H1 (cell line): ENCODE measurements at regions not wholly inside any gene's neighbourhood (a gene's known extent, or its start where the extent isn't known, plus 50 kb on each side); places are given as distances from the start of the nearest gene placed in this dataset.

Experiments used
- CTCF ChIA-PET: fragments of 300-600 bp; sonication (Branson Sonifier 250); formaldehyde crosslinking; loops from one replicate; lab custom pipeline; 2021; ENCODE audit not compliant: partially characterized antibody; lab: Charles Lee
- POLR2A ChIA-PET: fragments of 300-600 bp; sonication (Branson Sonifier 250); formaldehyde crosslinking; loops from one replicate; lab custom pipeline; 2021; ENCODE audit warnings: inconsistent platforms; ENCODE audit not compliant: partially characterized antibody; lab: Charles Lee
- DNase-seq, 2 experiments: peaks; one replicate each; pipeline versions ENCODE4 v3.0.0 to v3.0.0-alpha.2; 2010 to 2022; ENCODE audit warnings: low spot score in 2 of 2, low read depth in 1 of 2, mixed read lengths in 1 of 2
- FAIRE-seq: peaks from 2 replicates; lab custom pipeline; 2011; peaks lifted over from hg19 to GRCh38; lab: Jason Lieb, UNC
- H2AFZ ChIP-seq: 2 replicates; pipeline ENCODE4 v1.8.1; 2012; ENCODE audit warnings: low read length, inconsistent platforms
- H2AK5ac ChIP-seq: 2 replicates; pipeline ENCODE4 v1.6.1; 2013; ENCODE audit warnings: low read depth, low read length
- H2BK120ac ChIP-seq: replicated peaks from 2 replicates; pipeline ENCODE3; 2013; ENCODE audit warnings: low read depth, low read length, inconsistent platforms
- H2BK12ac ChIP-seq: 2 replicates; pipeline ENCODE4 v1.6.1; 2013; ENCODE audit warnings: low read depth, low read length
- H2BK15ac ChIP-seq: 2 replicates; pipeline ENCODE4 v1.6.1; 2013; ENCODE audit warnings: low read length
- H2BK20ac ChIP-seq: 2 replicates; pipeline ENCODE4 v1.6.1; 2013; ENCODE audit warnings: low read length
- H2BK5ac ChIP-seq: 2 replicates; pipeline ENCODE4 v1.6.1; 2013; ENCODE audit warnings: low read depth, low read length
- H3K14ac ChIP-seq: 2 replicates; pipeline ENCODE4 v1.6.1; 2013; ENCODE audit warnings: inconsistent platforms; ENCODE audit not compliant: insufficient read length
- H3K18ac ChIP-seq: 2 replicates; pipeline ENCODE4 v1.6.1; 2013; ENCODE audit warnings: low read length; ENCODE audit errors: extremely low read depth
- H3K23ac ChIP-seq: 2 replicates; pipeline ENCODE4 v1.6.1; 2013; ENCODE audit warnings: inconsistent platforms; ENCODE audit not compliant: insufficient read length
- H3K23me2 ChIP-seq: 2 replicates; pipeline ENCODE4 v1.6.1; 2013; ENCODE audit warnings: low read depth, low read length
- H3K27ac ChIP-seq: 2 replicates; pipeline ENCODE4 v1.6.1; 2011; ENCODE audit warnings: low read depth, low read length, inconsistent platforms
- H3K27me3 ChIP-seq, 4 experiments: replicated peaks in 1 of 4; 1 replicate in 1 of 4; 2 replicates in 3 of 4; pipeline versions ENCODE4 v1.6.1 to v1.8.1; 2011 to 2013; ENCODE audit warnings: low read length in 3 of 4, mild to moderate bottlenecking in 3 of 4, inconsistent platforms in 2 of 4, mixed read lengths in 2 of 4, moderate library complexity in 1 of 4; ENCODE audit not compliant: control insufficient read depth in 3 of 4, insufficient read depth in 3 of 4; ENCODE audit errors: extremely low read depth in 1 of 4
- H3K36me3 ChIP-seq, 4 experiments: 2 replicates each; pipeline versions ENCODE4 v1.6.1 to v1.8.1; 2011 to 2013; ENCODE audit warnings: mild to moderate bottlenecking in 4 of 4, low read length in 3 of 4, moderate library complexity in 2 of 4, control low read depth in 1 of 4, inconsistent platforms in 1 of 4; ENCODE audit not compliant: insufficient read depth in 4 of 4, control insufficient read depth in 2 of 4
- H3K4ac ChIP-seq: replicated peaks from 2 replicates; pipeline ENCODE3; 2013; ENCODE audit warnings: low read length, low read depth, mixed read lengths, inconsistent platforms; ENCODE audit not compliant: insufficient read length
- H3K4me1 ChIP-seq, 4 experiments: replicated peaks in 1 of 4; 1 replicate in 1 of 4; 2 replicates in 3 of 4; pipeline versions ENCODE4 v1.6.1 to v1.8.1; 2011 to 2013; ENCODE audit warnings: low read length in 3 of 4, inconsistent platforms in 2 of 4, mixed read lengths in 1 of 4; ENCODE audit not compliant: insufficient read depth in 4 of 4, control insufficient read depth in 3 of 4
- H3K4me2 ChIP-seq, 2 experiments: 2 replicates each; pipeline versions ENCODE4 v1.6.1 to v1.8.1; 2011 to 2013; ENCODE audit warnings: low read depth in 2 of 2, low read length in 2 of 2, control low read depth in 1 of 2, inconsistent platforms in 1 of 2, mild to moderate bottlenecking in 1 of 2; ENCODE audit not compliant: insufficient read depth in 1 of 2
- H3K4me3 ChIP-seq, 4 experiments: fragments of 200-600, 300-600 bp in 1 of 4; sonication (generic), shearing (Covaris generic), sonication (Bioruptor Twin) in 1 of 4; 2 replicates each; pipeline versions ENCODE4 v1.5.1 to v1.8.1; 2011 to 2016; ENCODE audit warnings: low read length in 4 of 4, low read depth in 3 of 4, control low read depth in 2 of 4, inconsistent platforms in 2 of 4, mild to moderate bottlenecking in 2 of 4, mixed read lengths in 1 of 4, moderate library complexity in 1 of 4; ENCODE audit not compliant: insufficient read depth in 2 of 4; ENCODE audit errors: extremely low read depth in 1 of 4
- H3K56ac ChIP-seq: replicated peaks from 2 replicates; pipeline ENCODE3; 2013; ENCODE audit warnings: low read depth, mild to moderate bottlenecking, mixed read lengths, low read length, inconsistent platforms; ENCODE audit not compliant: insufficient read length
- H3K79me1 ChIP-seq: 2 replicates; pipeline ENCODE4 v1.6.1; 2013; ENCODE audit warnings: low read depth, low read length, control low read depth
- H3K79me2 ChIP-seq, 2 experiments: 2 replicates each; pipeline versions ENCODE4 v1.6.1 to v1.8.1; 2012 to 2013; ENCODE audit warnings: low read length in 2 of 2, mild to moderate bottlenecking in 2 of 2, inconsistent platforms in 1 of 2; ENCODE audit not compliant: insufficient read depth in 2 of 2, control insufficient read depth in 1 of 2
- H3K9ac ChIP-seq, 4 experiments: replicated peaks in 1 of 4; 1 replicate in 1 of 4; 2 replicates in 3 of 4; pipeline versions ENCODE4 v1.6.1 to v1.8.1; 2011 to 2013; ENCODE audit warnings: low read depth in 3 of 4, low read length in 3 of 4, control low read depth in 2 of 4, mild to moderate bottlenecking in 2 of 4, moderate library complexity in 2 of 4, inconsistent platforms in 1 of 4; ENCODE audit errors: extremely low read depth in 1 of 4
- H3K9me3 ChIP-seq, 2 experiments: 2 replicates each; pipeline versions ENCODE4 v1.6.1 to v1.8.1; 2012 to 2013; ENCODE audit warnings: mild to moderate bottlenecking in 2 of 2, moderate library complexity in 2 of 2, control low read depth in 1 of 2, inconsistent platforms in 1 of 2, low read depth in 1 of 2, low read length in 1 of 2, mixed read lengths in 1 of 2; ENCODE audit not compliant: insufficient read depth in 2 of 2
- H4K20me1 ChIP-seq, 2 experiments: replicated peaks in 1 of 2; 2 replicates each; pipeline versions ENCODE3 to v1.8.1; 2011 to 2013; ENCODE audit warnings: inconsistent platforms in 2 of 2, low read length in 2 of 2, mild to moderate bottlenecking in 1 of 2; ENCODE audit not compliant: insufficient read depth in 2 of 2, control insufficient read depth in 1 of 2
- H4K5ac ChIP-seq: 2 replicates; pipeline ENCODE4 v1.6.1; 2013; ENCODE audit warnings: low read length, low read depth, mixed read lengths, inconsistent platforms; ENCODE audit not compliant: insufficient read length
- H4K8ac ChIP-seq: 2 replicates; pipeline ENCODE4 v1.8.0; 2013; ENCODE audit warnings: mild to moderate bottlenecking, moderate library complexity, low read length, inconsistent platforms; ENCODE audit not compliant: insufficient read depth; ENCODE audit errors: extremely low read depth
- H4K91ac ChIP-seq: replicated peaks from 2 replicates; pipeline ENCODE3; 2013; ENCODE audit warnings: low read length, mixed read lengths, inconsistent platforms; ENCODE audit not compliant: insufficient read length
- ASH2L ChIP-seq: fragments of 200-600, 300-600 bp; sonication (generic); IDR thresholded peaks from one replicate; pipeline ENCODE4 v1.7.1; 2017; ENCODE audit warnings: low read length
- ATF2 ChIP-seq: IDR thresholded peaks from 2 replicates; pipeline ENCODE4 v1.6.1; 2012; ENCODE audit warnings: low read length, inconsistent platforms
- BACH1 ChIP-seq: IDR thresholded peaks from 2 replicates; pipeline ENCODE4 v1.6.1; 2012; ENCODE audit warnings: low read length, improper control_type of control experiment
- CBX5 ChIP-seq: fragments of 300-800, 300-1000 bp; sonication (generic); IDR thresholded peaks from 2 replicates; pipeline ENCODE4 v1.7.1; 2016; ENCODE audit warnings: antibody characterized with exemption, low read length, low read depth
- CHD1 ChIP-seq: IDR thresholded peaks from 2 replicates; pipeline ENCODE4 v1.6.1; 2012; ENCODE audit warnings: low read depth, low read length, improper control_type of control experiment
- EP300 ChIP-seq, 2 experiments: IDR thresholded peaks; 1 replicate in 1 of 2; 2 replicates in 1 of 2; pipeline ENCODE4 v1.6.1; 2011 to 2012; ENCODE audit warnings: low read depth in 2 of 2, low read length in 2 of 2, mild to moderate bottlenecking in 2 of 2, borderline replicate concordance in 1 of 2, inconsistent platforms in 1 of 2, moderate library complexity in 1 of 2
- EZH2 ChIP-seq: fragments of 200-600 bp; sonication (generic); IDR thresholded peaks from 2 replicates; pipeline ENCODE4 v1.7.1; 2012; ENCODE audit warnings: low read depth, mild to moderate bottlenecking, moderate library complexity, low read length, inconsistent platforms; ENCODE audit not compliant: severe bottlenecking
- GABPA ChIP-seq: IDR thresholded peaks from 2 replicates; pipeline ENCODE4 v1.6.1; 2011; ENCODE audit warnings: mild to moderate bottlenecking, low read length, moderate library complexity, borderline replicate concordance; ENCODE audit not compliant: insufficient read depth
- KDM1A ChIP-seq: fragments of 200-600, 300-600 bp; sonication (generic); IDR thresholded peaks from 2 replicates; pipeline ENCODE4 v1.7.1; 2016; ENCODE audit warnings: mild to moderate bottlenecking, low read length, borderline replicate concordance
- NANOG ChIP-seq: IDR thresholded peaks from 2 replicates; pipeline ENCODE4 v1.6.1; 2011; ENCODE audit warnings: low read length, low read depth, mild to moderate bottlenecking, inconsistent platforms; ENCODE audit not compliant: insufficient read depth, poor library complexity, severe bottlenecking
- POLR2AphosphoS5 ChIP-seq: IDR thresholded peaks from 2 replicates; pipeline ENCODE4 v1.6.1; 2011; ENCODE audit warnings: low read depth, low read length
- RXRA ChIP-seq: IDR thresholded peaks from 2 replicates; pipeline ENCODE4 v1.6.1; 2011; ENCODE audit warnings: low read depth, mild to moderate bottlenecking, low read length, moderate library complexity; ENCODE audit not compliant: insufficient read depth
- SP2 ChIP-seq: IDR thresholded peaks from 2 replicates; pipeline ENCODE4 v1.6.1; 2012; ENCODE audit warnings: mild to moderate bottlenecking, low read length, inconsistent platforms
- SP4 ChIP-seq: IDR thresholded peaks from 2 replicates; pipeline ENCODE4 v1.6.1; 2012; ENCODE audit warnings: low read length, inconsistent platforms
- WGBS, 2 experiments: shearing (Covaris generic) in 1 of 2; methylation state at CpG; one replicate each; pipeline versions ENCODE4 v1.1.6 to v1.1.7; 2013 to 2015; ENCODE audit warnings: low lambda C conversion rate in 2 of 2, mixed read lengths in 2 of 2, inconsistent platforms in 1 of 2, low coverage in 1 of 2, missing lambda C conversion rate in 1 of 2; ENCODE audit not compliant: insufficient replicate concordance in 2 of 2, insufficient coverage in 1 of 2, insufficient read length in 1 of 2; ENCODE audit errors: extremely low coverage in 1 of 2, missing lambda C conversion rate in 1 of 2; 5-methylcytosine and 5-hydroxymethylcytosine counted together

DNA sequence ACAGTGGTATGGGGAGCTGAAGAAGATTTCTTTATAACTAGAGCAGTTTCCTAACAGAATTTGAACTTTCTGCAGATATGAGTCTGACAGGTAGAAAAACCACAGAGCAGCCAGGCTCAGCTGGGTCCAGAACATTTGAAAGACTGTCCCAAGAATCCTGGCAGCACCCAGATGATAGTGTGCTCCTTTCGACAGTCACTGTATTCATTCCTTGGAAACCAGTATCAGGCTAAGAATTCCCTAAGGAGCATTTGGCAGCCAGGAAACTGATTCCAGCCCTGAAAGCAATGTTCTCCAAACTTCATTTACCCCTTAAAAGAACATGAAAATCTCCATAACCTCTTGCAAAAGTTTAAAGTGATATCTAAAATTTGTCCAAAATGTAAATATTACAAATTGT, 123.0 kb upstream of the MTAP start:
- 89% methylated on average over 1 of the region's 1 CpG; no CpG with 5 or more reads in 1 of the 2 experiments for WGBS, 2 experiments
- H4K20me1 ChIP-seq, result no peaks in the 10 kb centered on the region
- no peaks in the 10 kb centered on the region for H3K4me1 ChIP-seq
- no peak overlapping the region for H3K14ac ChIP-seq
- H4K91ac ChIP-seq, result no peak overlapping the region
- no peak overlapping the region for H4K8ac ChIP-seq
- H3K23ac ChIP-seq, result no peak overlapping the region
- ChIA-PET CTCF (no interaction called here), POLR2A (no interaction called here)
- H3K79me2 ChIP-seq, result no peaks in the 10 kb centered on the region
- H3K9ac ChIP-seq, result no peak overlapping the region
- DNase-seq (no peak), FAIRE-seq (no peak)
- H2BK12ac ChIP-seq, result no peak overlapping the region
- H3K4me3 ChIP-seq, result no peak overlapping the region
- no peak overlapping the region for H2BK120ac ChIP-seq
- no peak overlapping the region for H2AK5ac ChIP-seq
- H3K36me3 ChIP-seq, result no peaks in the 10 kb centered on the region
- H3K18ac ChIP-seq, result no peak overlapping the region
- no peak overlapping the region for H2BK15ac ChIP-seq
- H3K27me3 ChIP-seq, result no peaks in the 10 kb centered on the region
- H3K79me1 ChIP-seq, result no peaks in the 10 kb centered on the region
- no peak overlapping the region for H4K5ac ChIP-seq
- no peak overlapping the region for H2BK5ac ChIP-seq
- H2AFZ ChIP-seq, result no peak overlapping the region
- no peak overlapping the region for H3K4ac ChIP-seq
- no peaks in the 10 kb centered on the region for H3K9me3 ChIP-seq
- H3K4me2 ChIP-seq, result no peak overlapping the region
- no peak overlapping the region for H3K27ac ChIP-seq
- H2BK20ac ChIP-seq, result no peak overlapping the region
- no peak overlapping the region for H3K56ac ChIP-seq
- no peaks in the 10 kb centered on the region for H3K23me2 ChIP-seq
- TF ChIP-seq ASH2L, result no peak
- no peak for TF ChIP-seq POLR2AphosphoS5
- no peak for TF ChIP-seq KDM1A
- TF ChIP-seq RXRA, result no peak
- TF ChIP-seq NANOG, result no peak
- no peak for TF ChIP-seq EZH2
- TF ChIP-seq BACH1, result no peak
- no peak for TF ChIP-seq CHD1
- TF ChIP-seq EP300 (IDR thresholded peaks at IDR 0.05; ENCODE audit: borderline replicate concordance in 1 of 2, low read depth in 2 of 2, low read length in 2 of 2), result no peak
- no peak for TF ChIP-seq SP2
- no peak for TF ChIP-seq GABPA
- TF ChIP-seq CBX5, result no peak
- TF ChIP-seq SP4, result no peak
- no peak for TF ChIP-seq ATF2
